PFSK-1 (cell line): ENCODE measurements at regions not wholly inside any gene's neighbourhood (a gene's known extent, or its start where the extent isn't known, plus 50 kb on each side); places are given as distances from the start of the nearest gene placed in this dataset.

Source experiments
- FOXP2 ChIP-seq: optimal IDR thresholded peaks from 2 replicates; pipeline ENCODE3; 2011; ENCODE audit warnings: borderline replicate concordance, control low read depth, inconsistent platforms; ENCODE audit not compliant: insufficient read depth; ENCODE audit errors: extremely low read length, extremely low read depth
- POLR2AphosphoS5 ChIP-seq: IDR thresholded peaks from 2 replicates; pipeline ENCODE4 v1.6.1; 2012; ENCODE audit warnings: low read depth, mild to moderate bottlenecking, control low read depth, low read length, moderate library complexity
- REST ChIP-seq, 2 experiments: IDR thresholded peaks; 2 replicates each; pipeline versions ENCODE4 v1.6.1 to v1.8.0; 2011 to 2012; ENCODE audit warnings: low read depth in 2 of 2, low read length in 2 of 2, control low read depth in 1 of 2, inconsistent platforms in 1 of 2, mild to moderate bottlenecking in 1 of 2, moderate library complexity in 1 of 2; ENCODE audit not compliant: insufficient read depth in 1 of 2
- SIN3A ChIP-seq: IDR thresholded peaks from 2 replicates; pipeline ENCODE4 v1.6.1; 2012; ENCODE audit warnings: mild to moderate bottlenecking, low read length, moderate library complexity, borderline replicate concordance; ENCODE audit not compliant: insufficient read depth
- TAF1 ChIP-seq: IDR thresholded peaks from 2 replicates; pipeline ENCODE4 v1.6.1; 2012; ENCODE audit warnings: low read length, control low read depth, borderline replicate concordance; ENCODE audit not compliant: insufficient read depth

DNA sequence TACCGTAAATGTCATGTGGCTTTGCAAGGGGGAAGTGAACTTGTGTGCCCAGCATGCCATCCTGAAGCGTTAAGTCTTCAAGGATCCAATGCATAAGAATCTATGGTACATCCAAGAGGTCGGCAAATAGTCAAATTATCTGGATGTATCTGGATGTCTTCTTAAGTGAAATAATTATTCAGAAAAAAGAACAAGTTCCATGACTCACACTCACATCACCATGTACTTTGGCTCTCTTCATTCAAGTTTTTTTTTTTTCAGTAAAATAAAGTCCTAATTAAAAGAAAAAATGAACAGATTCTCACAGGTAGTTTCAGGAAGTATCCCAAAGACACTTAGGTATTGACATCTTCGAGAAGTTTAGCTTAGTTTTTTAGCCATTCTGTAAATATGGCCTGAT, 62.7 kb upstream of the MEGF10 start:
- TF ChIP-seq SIN3A (no peak), POLR2AphosphoS5 (no peak), REST (IDR thresholded peaks at IDR 0.05; ENCODE audit: insufficient read depth in 1 of 2, low read depth in 2 of 2, low read length in 2 of 2) (no peak), TAF1 (no peak), FOXP2 (no peak)
